Neural progenitor cell (in vitro differentiated cells): ENCODE measurements at regions not wholly inside any gene's neighbourhood (a gene's known extent, or its start where the extent isn't known, plus 50 kb on each side); places are given as distances from the start of the nearest gene placed in this dataset.

Source experiments
- EZH2 ChIP-seq: fragments of 200-600 bp; sonication (generic); IDR thresholded peaks from 2 replicates; pipeline ENCODE4 v1.6.1; 2017; ENCODE audit warnings: antibody characterized with exemption, mild to moderate bottlenecking, moderate library complexity
- TF ChIP-seq, protein P1 (sequence below): fragments of 200-600 bp; sonication (generic); IDR thresholded peaks from 2 replicates; pipeline ENCODE4 v1.5.1; 2017; ENCODE audit warnings: antibody characterized with exemption, mild to moderate bottlenecking

DNA sequence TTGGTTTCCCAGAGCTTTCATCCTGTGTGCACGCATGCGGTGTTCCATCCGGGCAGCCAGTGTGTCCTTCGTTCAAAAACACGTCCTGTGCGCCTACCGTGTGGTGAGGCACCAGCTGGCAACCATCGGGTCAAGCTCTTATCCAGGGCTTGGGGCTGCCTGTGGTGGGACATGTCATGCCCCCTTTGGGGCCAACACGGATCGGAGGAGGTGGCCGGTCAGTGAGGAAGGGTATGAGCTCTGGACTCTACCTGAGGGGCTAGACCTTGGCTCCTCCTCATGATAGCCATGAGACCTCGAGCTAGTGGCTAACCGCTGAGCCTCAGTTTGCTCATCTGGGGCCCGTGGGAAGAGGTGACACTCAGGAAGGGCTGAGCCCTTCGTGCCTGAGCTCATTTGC, 158.5 kb upstream of the PMEPA1 start:
- TF ChIP-seq, protein P1, sequence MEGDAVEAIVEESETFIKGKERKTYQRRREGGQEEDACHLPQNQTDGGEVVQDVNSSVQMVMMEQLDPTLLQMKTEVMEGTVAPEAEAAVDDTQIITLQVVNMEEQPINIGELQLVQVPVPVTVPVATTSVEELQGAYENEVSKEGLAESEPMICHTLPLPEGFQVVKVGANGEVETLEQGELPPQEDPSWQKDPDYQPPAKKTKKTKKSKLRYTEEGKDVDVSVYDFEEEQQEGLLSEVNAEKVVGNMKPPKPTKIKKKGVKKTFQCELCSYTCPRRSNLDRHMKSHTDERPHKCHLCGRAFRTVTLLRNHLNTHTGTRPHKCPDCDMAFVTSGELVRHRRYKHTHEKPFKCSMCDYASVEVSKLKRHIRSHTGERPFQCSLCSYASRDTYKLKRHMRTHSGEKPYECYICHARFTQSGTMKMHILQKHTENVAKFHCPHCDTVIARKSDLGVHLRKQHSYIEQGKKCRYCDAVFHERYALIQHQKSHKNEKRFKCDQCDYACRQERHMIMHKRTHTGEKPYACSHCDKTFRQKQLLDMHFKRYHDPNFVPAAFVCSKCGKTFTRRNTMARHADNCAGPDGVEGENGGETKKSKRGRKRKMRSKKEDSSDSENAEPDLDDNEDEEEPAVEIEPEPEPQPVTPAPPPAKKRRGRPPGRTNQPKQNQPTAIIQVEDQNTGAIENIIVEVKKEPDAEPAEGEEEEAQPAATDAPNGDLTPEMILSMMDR: no peak
- TF ChIP-seq EZH2: no peak
